HG02571 (cell line): ENCODE measurements at regions not wholly inside any gene's neighbourhood (a gene's known extent, or its start where the extent isn't known, plus 50 kb on each side); places are given as distances from the start of the nearest gene placed in this dataset.

Experiments
- ATAC-seq: cut with Tn5 transposase; IDR thresholded peaks from one replicate; pipeline ENCODE4 v1.9.1; 2021; ENCODE audit warnings: mild to moderate bottlenecking, moderate library complexity; ENCODE audit not compliant: unreplicated experiment

- no peak for ATAC-seq
Measured at GRCh38 chr1:87268111-87268510, 60.6 kb upstream of the LMO4 start.

GRCh38 chr1:87269921-87270320 is 58.8 kb upstream of the LMO4 start:
- no peak for ATAC-seq

GRCh38 chr1:87273291-87273690 is 55.4 kb upstream of the LMO4 start:
- ATAC-seq, result no peak

GRCh38 chr1:87274851-87275250 is 53.8 kb upstream of the LMO4 start:
- ATAC-seq, result no peak

GRCh38 chr1:87278825-87279535 is 49.7 kb upstream of the LMO4 start:
- ATAC-seq, result no peak
